ENCODE measurements at regions not wholly inside any gene's neighbourhood (a gene's known extent, or its start where the extent isn't known, plus 50 kb on each side); places are given as distances from the start of the nearest gene placed in this dataset.
"Not testable (repeated sequence)": the region's sequence is repeated elsewhere in the genome, so short reads cannot be mapped to it uniquely, and the experiment has no call there.

DNA sequence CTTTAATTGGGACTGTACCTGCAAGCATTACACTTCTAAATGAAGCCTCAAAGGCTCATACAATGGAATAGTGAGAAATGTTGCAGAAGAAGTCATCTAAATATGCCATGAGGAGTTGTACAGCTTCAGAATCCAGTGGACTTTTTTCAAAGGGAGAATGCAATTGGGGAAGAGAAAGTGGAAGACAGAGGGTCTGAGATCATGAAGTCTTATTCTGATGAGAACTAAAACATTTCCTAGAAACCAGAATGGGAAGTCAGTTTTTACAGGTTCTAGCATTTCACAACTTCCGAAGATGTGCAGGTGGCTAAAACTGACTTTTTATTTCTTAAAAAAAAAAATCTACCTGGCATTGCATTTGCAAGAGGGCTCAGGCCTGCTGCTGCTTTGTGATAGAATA lies 424.4 kb upstream of the RUNX1 start:
- DNase-seq, result no peak

GRCh38 chr21:35470522-35470921 lies 421.4 kb upstream of the RUNX1 start:
- DNase-seq, result no peak

GRCh38 chr21:35469498-35469897 lies 420.4 kb upstream of the RUNX1 start:
- no peak for DNase-seq

DNA sequence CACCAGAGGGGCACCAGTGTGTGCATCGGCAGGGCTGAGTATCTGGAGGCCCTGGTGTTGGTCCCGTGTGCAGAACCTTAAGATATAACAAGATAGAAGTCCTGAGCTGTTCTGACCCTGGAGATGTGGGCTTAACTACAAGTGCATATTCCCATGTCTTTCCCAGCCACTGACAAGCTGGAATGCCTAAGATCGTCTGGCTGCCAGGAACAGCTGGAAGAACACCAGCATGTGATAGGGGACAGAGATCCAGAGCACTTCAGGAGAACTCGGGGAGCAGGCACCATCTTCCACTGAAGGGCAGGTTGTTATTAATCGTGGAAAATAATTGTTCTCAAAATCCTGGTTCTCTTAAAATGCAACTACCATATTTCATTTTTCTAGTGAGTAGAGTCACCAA lies 419.9 kb upstream of the RUNX1 start:
- no peak for DNase-seq

DNA sequence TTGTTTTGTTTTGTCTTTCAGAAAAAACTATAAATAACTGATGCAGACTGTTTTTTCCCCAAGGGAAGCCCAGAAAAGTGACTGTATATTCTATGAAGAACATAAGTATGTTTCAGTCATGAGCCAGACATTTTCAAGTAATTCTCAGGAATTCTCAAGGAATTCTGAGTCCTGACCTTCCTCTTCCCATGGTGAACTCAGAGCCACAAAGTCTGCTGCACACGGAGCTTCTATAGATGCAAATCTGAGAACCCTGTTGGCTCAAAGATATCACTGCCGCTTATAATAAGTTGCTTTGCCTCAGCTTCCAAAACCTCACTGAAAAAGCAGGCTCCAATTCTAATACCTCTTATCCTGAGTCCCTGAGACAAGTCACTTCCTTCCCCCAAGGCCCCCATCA lies 418.5 kb upstream of the RUNX1 start:
- no peak for DNase-seq

GRCh38 chr21:35466681-35467080 lies 417.6 kb upstream of the RUNX1 start:
- not testable (repeated sequence) for DNase-seq

GRCh38 chr21:35465741-35466140 lies 416.6 kb upstream of the RUNX1 start:
- no peak for DNase-seq

- DNase-seq, result no peak
Observed at GRCh38 chr21:35461700-35462099, 412.6 kb upstream of the RUNX1 start.

- DNase-seq, result no peak
Observed at GRCh38 chr21:35460441-35460840, 411.3 kb upstream of the RUNX1 start.

GRCh38 chr21:35458405-35458804 lies 409.3 kb upstream of the RUNX1 start:
- no peak for DNase-seq

GRCh38 chr21:35457097-35457804 lies 408.1 kb upstream of the RUNX1 start:
- no peak for DNase-seq

DNA sequence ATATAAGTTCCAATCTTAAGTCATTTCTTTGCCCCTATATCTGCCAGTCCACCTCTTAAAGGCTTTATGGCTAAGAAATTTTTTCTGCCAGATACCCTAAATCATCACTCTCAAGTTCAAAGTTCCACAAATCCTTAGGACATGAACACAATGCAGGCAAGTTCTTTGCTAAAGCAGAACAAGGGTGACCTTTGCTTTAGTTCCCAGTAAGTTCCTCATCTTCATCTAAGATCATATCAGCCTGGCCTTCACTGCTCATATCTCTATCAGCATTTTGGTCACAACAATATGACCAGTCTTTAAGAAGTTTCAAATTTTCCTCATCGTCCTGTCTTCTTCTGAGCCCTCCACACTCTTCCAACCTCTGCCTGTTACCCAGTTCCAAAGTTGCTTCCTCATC lies 402.2 kb upstream of the RUNX1 start:
- DNase-seq, result no peak

DNA sequence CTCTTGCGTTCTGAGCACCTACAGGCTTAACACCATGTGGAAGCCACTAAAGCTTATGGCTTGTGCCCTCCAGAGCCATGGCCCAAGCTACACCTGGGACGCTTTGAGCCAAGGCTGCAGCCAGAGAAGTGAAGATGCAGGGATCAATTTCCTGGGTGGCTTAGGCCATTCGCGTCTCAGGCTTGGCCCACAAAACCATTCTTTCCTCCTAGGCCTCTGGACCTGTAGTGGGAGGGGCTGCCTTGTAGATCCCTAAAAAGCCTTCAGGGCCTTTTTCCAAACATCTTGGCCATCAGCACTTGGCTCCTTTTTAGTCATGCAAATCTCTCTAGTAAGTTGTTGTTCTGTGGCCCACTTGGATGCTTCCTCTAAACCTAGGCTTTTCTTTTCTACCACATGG lies 401.7 kb upstream of the RUNX1 start:
- no peak for DNase-seq

- no peak for DNase-seq
Observed at GRCh38 chr21:35449846-35450245, 400.7 kb upstream of the RUNX1 start.

DNA sequence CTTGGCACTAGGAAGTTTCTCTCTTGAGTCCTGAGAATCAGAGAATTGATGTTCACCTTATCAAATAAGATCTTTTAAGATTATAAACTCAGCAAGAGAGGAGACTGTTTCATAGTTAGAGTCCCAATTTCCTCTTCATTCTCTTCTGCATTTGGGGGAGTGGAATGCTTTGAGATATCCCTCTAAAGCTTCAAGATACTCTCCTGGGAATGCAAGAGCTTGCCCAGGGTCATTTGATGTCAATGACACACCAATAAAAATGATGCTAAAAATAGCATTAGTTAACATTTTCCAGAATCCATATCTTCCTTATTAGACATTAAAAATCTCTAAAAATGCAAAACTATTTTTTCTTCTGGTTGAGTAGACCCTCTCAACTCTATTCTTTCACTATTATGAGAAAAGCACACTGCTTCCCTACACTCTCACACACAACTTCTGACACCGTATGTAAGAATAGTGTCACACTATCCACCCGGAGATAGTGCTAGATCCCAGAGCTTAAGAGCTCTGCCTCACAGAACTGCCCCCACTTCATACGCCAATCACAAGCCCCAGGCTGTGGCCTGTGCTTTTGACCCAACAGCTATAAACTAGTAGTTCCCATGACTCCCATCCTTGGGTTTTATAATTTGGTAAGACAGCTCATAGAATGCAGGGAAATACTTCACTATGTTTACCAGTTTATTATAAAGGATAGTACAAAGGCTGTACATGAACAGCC lies 399.9 kb upstream of the RUNX1 start:
- DNase-seq, result no peak

DNA sequence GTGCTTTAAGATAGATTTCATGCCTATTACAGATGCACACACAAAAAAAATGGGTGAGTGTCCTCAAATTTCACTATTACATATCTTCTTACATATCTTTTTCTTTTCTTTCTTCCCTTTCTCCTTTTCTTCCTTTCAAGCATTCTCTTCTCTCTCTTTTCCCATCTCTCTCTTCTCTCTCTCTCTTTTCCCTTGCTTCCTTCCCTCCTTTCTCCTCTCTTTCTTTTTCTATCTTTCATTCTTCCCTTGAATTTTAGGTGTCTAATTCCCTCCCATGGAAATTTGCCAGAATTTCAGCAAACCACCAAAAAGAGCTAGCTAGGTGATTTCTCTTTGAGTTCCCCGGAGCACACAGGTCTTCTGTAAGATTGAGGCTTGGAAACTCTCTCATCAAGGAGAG lies 395.3 kb upstream of the RUNX1 start:
- no peak for DNase-seq

- DNase-seq, result no peak
Observed at GRCh38 chr21:35441868-35442582, 392.9 kb upstream of the RUNX1 start.

DNA sequence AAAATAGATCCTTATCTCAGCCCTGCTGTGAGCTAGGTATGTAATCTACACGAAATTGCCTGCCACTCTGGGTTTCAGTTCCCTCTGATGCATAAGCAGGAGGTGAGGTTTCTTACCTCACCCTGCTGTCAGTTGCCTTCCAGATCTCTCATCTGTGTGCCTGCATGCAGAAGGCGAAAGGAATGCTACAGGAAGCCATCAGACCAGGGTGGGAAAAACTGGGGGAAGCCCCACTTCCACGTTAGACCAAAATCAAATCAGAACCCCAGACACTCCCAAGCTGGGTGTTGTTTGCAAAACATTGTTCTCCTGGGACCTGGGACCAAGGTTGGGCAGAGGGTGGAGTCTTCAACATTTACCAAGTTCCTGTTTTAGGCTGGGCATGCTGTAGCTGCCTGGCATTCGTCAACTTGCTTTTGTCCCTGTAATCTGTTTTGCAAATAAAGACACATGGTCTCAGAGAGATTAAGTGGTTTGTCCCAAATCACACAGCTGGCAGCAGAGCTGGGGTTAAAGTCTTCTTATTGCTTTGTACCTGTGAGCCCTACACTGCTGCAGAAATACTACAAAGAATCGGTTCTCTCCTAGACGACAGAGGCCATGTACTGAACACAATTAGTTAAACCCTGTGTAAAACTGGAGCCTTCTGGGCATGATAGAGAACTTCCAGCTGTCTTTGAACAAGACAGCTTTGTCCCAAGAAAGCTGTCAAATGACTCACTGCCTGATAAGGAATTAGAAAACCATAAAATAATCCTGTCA lies 389.7 kb upstream of the RUNX1 start:
- no peak for DNase-seq

DNA sequence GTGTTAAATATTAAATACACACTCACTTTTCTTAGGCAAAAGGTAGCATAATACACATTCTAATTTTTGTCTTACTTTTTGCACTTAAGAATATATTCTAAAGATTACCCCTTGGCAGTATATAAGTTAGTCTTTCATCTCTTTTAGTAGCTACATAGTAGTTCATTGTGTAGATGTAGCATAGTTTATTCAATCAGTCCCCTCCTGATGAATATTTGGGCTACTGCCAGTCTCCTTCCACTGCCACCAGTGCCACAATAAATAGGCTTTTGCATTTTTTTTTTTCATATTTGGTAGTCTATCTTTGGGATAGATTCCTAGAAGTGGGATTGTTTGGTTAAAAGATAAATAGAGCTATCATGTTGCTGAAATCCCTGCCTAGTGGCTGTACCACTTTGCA lies 388.8 kb upstream of the RUNX1 start:
- no peak for DNase-seq

DNA sequence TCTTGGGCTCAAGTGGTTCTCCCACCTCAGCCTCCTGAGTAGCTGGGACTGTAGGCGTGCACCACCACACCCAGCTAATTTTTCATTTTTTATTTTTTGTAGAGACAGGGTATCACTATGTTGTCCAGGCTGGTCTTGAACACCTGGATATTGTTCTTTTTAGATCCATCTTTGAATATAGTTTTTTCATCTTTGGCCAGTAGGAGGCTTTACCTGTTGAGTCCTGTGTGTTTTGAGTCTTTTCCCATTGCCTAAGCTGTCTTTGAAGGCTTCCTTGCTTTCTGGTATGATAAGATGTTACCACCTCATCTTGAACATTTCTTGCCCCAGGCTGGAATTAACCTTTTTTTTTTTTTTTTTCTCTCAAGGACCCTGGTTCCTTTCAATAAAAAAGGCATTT lies 387.8 kb upstream of the RUNX1 start:
- DNase-seq, result no peak

DNA sequence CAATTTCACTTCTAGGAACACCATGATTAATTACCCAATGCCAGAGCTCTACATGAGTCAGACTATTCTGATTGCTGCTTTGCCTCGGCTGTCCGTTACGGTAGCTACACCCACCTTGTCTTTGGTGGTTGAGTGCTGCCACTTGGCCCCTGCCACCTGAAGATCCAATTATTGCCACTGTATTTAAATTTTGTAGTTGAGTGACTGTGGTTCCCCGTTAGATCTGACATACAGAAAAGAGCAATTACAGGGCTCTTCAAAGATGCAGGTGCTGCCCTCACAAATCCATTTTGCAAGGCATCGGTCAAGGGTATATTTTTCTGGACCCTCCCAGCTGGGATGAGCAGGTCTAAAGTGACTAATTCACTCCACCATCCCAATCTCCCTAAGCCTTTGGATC lies 383.5 kb upstream of the RUNX1 start:
- not testable (repeated sequence) for DNase-seq

- no peak for DNase-seq
Observed at GRCh38 chr21:35430260-35430659, 381.2 kb upstream of the RUNX1 start.
